22Rv1 (cell line): ENCODE measurements at regions not wholly inside any gene's neighbourhood (a gene's known extent, or its start where the extent isn't known, plus 50 kb on each side); places are given as distances from the start of the nearest gene placed in this dataset.

ENCODE experiments used
- H3K27ac ChIP-seq: fragments of 450-650 bp; 2 replicates; pipeline ENCODE4 v1.5.1; 2017
- CTCF ChIP-seq: fragments of 450-650 bp; IDR thresholded peaks from 2 replicates; pipeline ENCODE4 v1.5.1; 2017; ENCODE audit warnings: mild to moderate bottlenecking
- ZFX ChIP-seq: fragments of 450-650 bp; IDR thresholded peaks from 2 replicates; pipeline ENCODE4 v1.6.1; 2017; ENCODE audit warnings: antibody characterized with exemption, borderline replicate concordance

DNA sequence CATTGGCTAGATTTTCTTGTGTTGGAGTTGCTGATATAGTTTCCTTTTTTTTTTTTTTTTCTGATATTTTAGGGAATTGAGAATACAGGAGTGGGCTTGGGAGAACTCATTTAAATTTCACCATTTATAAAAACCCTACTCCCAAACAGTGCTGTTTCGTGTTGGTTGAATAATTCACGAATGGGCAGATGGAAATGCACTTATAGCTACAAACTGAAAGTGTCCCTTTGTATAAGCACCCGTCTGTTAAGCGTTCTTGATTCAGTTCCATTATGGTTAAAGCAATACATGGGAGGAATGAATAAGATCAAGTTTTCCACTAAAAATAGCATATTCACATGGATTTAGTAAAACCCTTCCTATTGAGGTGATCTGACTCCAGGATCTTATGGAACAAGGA is 122.2 kb upstream of the ARG1 start:
- no peak overlapping the region for H3K27ac ChIP-seq

GRCh38 chr6:131451321-131452144 is 121.5 kb upstream of the ARG1 start:
- H3K27ac ChIP-seq = no peak overlapping the region
- no peak for TF ChIP-seq ZFX
- no peak for TF ChIP-seq CTCF

More for the DNA sequence above, 122.2 kb upstream of the ARG1 start:
- no peak for TF ChIP-seq ZFX
- no peak for TF ChIP-seq CTCF

- TF ChIP-seq CTCF (no peak), ZFX (no peak)
- no peak overlapping the region for H3K27ac ChIP-seq
These were observed 119.2 kb upstream of the ARG1 start for GRCh38 chr6:131453803-131454202.

DNA sequence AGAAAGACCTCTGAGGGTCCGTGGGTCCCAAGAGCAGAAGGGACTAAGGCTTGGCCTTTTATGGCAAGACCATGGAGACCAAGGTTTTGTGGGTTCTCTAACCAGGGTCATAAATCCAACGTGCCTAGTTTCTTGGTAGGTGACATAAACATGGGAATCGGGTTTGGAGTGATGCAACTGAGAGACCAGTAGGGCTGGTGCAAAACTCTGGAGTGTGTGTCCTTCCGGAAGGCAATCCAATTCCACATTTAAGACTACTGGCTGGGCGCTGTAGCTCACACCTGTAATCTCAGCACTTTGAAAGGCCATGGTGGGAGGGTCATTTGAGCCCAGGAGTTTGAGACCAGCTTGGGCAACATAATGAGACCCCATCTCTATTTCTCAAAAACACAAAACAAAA is 116.5 kb upstream of the ARG1 start:
- TF ChIP-seq ZFX (no peak), CTCF (no peak)
- H3K27ac ChIP-seq = no peak overlapping the region

DNA sequence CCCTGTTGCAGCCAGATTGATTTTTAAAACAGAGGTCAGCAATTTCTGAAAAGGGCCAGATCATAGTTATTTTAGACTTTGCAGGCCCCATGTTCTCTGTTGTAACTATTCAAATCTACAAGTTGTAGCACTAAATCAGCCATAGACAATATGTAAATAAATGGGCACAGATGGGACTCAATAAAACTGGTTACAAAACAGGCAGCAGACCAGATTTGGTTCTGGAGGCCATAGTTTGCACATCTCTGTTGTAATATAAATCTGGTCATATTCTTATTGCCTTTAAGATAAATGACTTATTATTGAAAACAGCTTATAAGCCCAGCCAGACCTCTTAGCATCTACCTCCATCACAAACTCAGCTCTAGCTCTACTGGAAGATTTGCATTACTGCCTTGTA is 114.0 kb upstream of the ARG1 start:
- TF ChIP-seq ZFX = no peak
- no peak for TF ChIP-seq CTCF
- no peak overlapping the region for H3K27ac ChIP-seq

GRCh38 chr6:131460614-131461000 is 112.4 kb upstream of the ARG1 start:
- H3K27ac ChIP-seq = no peak overlapping the region
- TF ChIP-seq ZFX = no peak
- no peak for TF ChIP-seq CTCF

DNA sequence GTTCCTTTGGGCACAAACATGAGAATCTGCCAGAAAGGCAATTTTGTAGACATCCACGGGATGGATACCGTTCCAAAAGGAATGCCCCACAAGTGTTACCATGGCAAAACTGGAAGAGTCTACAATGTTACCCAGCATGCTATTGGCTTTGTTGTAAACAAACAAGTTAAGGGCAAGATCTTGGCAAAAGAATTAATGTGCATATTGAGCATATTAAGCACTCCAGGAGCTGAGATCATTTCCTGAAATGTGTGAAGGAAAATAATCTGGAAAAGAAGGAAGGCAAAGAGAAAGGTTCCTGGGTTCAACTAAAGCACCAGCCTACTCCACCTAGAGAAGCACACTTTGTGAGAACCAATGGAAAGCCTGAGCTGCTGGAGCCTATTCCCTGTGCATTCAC is 103.9 kb upstream of the ARG1 start:
- H3K27ac ChIP-seq = no peak overlapping the region
- TF ChIP-seq CTCF (no peak), ZFX (no peak)
